HEK293 (cell line): ENCODE measurements at regions not wholly inside any gene's neighbourhood (a gene's known extent, or its start where the extent isn't known, plus 50 kb on each side); places are given as distances from the start of the nearest gene placed in this dataset.

Experiments used
- CTCF ChIA-PET: fragments of 350-600 bp; formaldehyde crosslinking; extraction: SDS; loops from one replicate; lab custom pipeline; 2021; ENCODE audit warnings: antibody characterized with exemption; lab: Yijun Ruan, JAX
- POLR2A ChIA-PET: fragments of 300-600 bp; formaldehyde crosslinking; extraction: SDS; loops from one replicate; lab custom pipeline; 2020; ENCODE audit warnings: antibody characterized with exemption, inconsistent platforms; lab: Yijun Ruan, JAX
- H3K27ac ChIP-seq: fragments of 200-500 bp; sonication (Bioruptor generic); 2 replicates; pipeline ENCODE4 v1.5.1; 2014; ENCODE audit warnings: low read depth, low read length, control low read depth, inconsistent platforms; ENCODE audit errors: extremely low read depth
- H3K36me3 ChIP-seq, 2 experiments: fragments of 200-500 bp in 1 of 2; sonication (Bioruptor generic) in 1 of 2; 1 replicate in 1 of 2; 2 replicates in 1 of 2; pipeline ENCODE4 v1.5.1; 2014 to 2017; ENCODE audit warnings: inconsistent platforms in 2 of 2, low read length in 2 of 2; ENCODE audit not compliant: control insufficient read depth in 2 of 2, insufficient read depth in 1 of 2
- H3K4me1 ChIP-seq: fragments of 200-500 bp; sonication (Bioruptor generic); 2 replicates; pipeline ENCODE4 v1.5.1; 2014; ENCODE audit warnings: mild to moderate bottlenecking, low read length, inconsistent platforms; ENCODE audit not compliant: control insufficient read depth, insufficient read depth
- H3K4me3 ChIP-seq: 2 replicates; pipeline ENCODE4 v1.5.1; 2011; ENCODE audit warnings: low read depth, mild to moderate bottlenecking, control low read depth, low read length, moderate library complexity
- H3K9me3 ChIP-seq: fragments of 200-500 bp; sonication (Bioruptor generic); 2 replicates; pipeline ENCODE4 v1.5.1; 2014; ENCODE audit warnings: low read depth, low read length, inconsistent platforms; ENCODE audit not compliant: control insufficient read depth, insufficient read depth
- FEZF1 ChIP-seq: fragments of 450-650 bp; formaldehyde crosslinking; IDR thresholded peaks from 2 replicates; pipeline ENCODE4 v1.5.1; 2016; ENCODE audit warnings: missing biosample characterization, missing genetic modification characterization
- HOXA7 ChIP-seq: sonication (generic); formaldehyde crosslinking; IDR thresholded peaks from 2 replicates; pipeline ENCODE4 v1.8.1; 2022; ENCODE audit warnings: missing genetic modification reagents, borderline replicate concordance
- IKZF3 ChIP-seq: fragments of 450-650 bp; IDR thresholded peaks from 2 replicates; pipeline ENCODE4 v1.5.0; 2018; ENCODE audit warnings: missing biosample characterization, mild to moderate bottlenecking, missing genetic modification characterization, moderate library complexity
- PRDM1 ChIP-seq: fragments of 450-650 bp; formaldehyde crosslinking; IDR thresholded peaks from 2 replicates; pipeline ENCODE4; 2016; ENCODE audit warnings: missing biosample characterization, missing genetic modification characterization
- PRDM6 ChIP-seq: fragments of 450-650 bp; formaldehyde crosslinking; IDR thresholded peaks from 2 replicates; pipeline ENCODE4 v1.5.1; 2017; ENCODE audit warnings: missing biosample characterization, missing genetic modification characterization
- ZNF214 ChIP-seq: fragments of 450-650 bp; formaldehyde crosslinking; IDR thresholded peaks from 2 replicates; pipeline ENCODE4 v1.5.1; 2017; ENCODE audit warnings: missing biosample characterization, mild to moderate bottlenecking, missing genetic modification characterization, borderline replicate concordance
- ZNF221 ChIP-seq: fragments of 450-650 bp; formaldehyde crosslinking; IDR thresholded peaks from 2 replicates; pipeline ENCODE4 v1.5.1; 2017; ENCODE audit warnings: missing biosample characterization, missing genetic modification characterization, borderline replicate concordance
- ZNF280D ChIP-seq: fragments of 450-650 bp; formaldehyde crosslinking; IDR thresholded peaks from 2 replicates; pipeline ENCODE4 v1.5.1; 2016; ENCODE audit warnings: missing biosample characterization, missing genetic modification characterization
- ZNF416 ChIP-seq: fragments of 450-650 bp; formaldehyde crosslinking; IDR thresholded peaks from 2 replicates; pipeline ENCODE4 v1.5.1; 2016; ENCODE audit warnings: missing biosample characterization, missing genetic modification characterization
- ZNF426 ChIP-seq: fragments of 450-650 bp; formaldehyde crosslinking; IDR thresholded peaks from 2 replicates; pipeline ENCODE4 v1.5.1; 2017; ENCODE audit warnings: missing biosample characterization, missing genetic modification characterization, mild to moderate bottlenecking, inconsistent platforms, moderate library complexity
- ZNF518A ChIP-seq: fragments of 450-650 bp; formaldehyde crosslinking; conservative IDR thresholded peaks from 2 replicates; pipeline ENCODE4 v1.5.1; 2016; ENCODE audit warnings: low read depth, missing biosample characterization, missing genetic modification characterization
- ZNF664 ChIP-seq: fragments of 450-650 bp; formaldehyde crosslinking; IDR thresholded peaks from 2 replicates; pipeline ENCODE4 v1.5.1; 2016; ENCODE audit warnings: missing biosample characterization, missing genetic modification characterization
- ZNF670 ChIP-seq: fragments of 450-650 bp; formaldehyde crosslinking; IDR thresholded peaks from 2 replicates; pipeline ENCODE4 v1.5.1; 2016; ENCODE audit warnings: missing biosample characterization, missing genetic modification characterization, low read depth
- ZNF777 ChIP-seq: fragments of 450-650 bp; formaldehyde crosslinking; IDR thresholded peaks from 2 replicates; pipeline ENCODE4 v1.5.1; 2017; ENCODE audit warnings: missing biosample characterization, missing genetic modification characterization, borderline replicate concordance
- ZXDB ChIP-seq: fragments of 450-650 bp; formaldehyde crosslinking; IDR thresholded peaks from 2 replicates; pipeline ENCODE4 v1.5.1; 2016; ENCODE audit warnings: missing biosample characterization, missing genetic modification characterization
- TF ChIP-seq, protein P1 (sequence below): fragments of 450-650 bp; formaldehyde crosslinking; IDR thresholded peaks from 2 replicates; pipeline ENCODE4 v1.5.1; 2016; ENCODE audit warnings: missing biosample characterization, missing genetic modification characterization
- TF ChIP-seq, protein P2 (sequence below): fragments of 450-650 bp; formaldehyde crosslinking; IDR thresholded peaks from 2 replicates; pipeline ENCODE4 v1.5.1; 2016; ENCODE audit warnings: missing biosample characterization, missing genetic modification characterization

DNA sequence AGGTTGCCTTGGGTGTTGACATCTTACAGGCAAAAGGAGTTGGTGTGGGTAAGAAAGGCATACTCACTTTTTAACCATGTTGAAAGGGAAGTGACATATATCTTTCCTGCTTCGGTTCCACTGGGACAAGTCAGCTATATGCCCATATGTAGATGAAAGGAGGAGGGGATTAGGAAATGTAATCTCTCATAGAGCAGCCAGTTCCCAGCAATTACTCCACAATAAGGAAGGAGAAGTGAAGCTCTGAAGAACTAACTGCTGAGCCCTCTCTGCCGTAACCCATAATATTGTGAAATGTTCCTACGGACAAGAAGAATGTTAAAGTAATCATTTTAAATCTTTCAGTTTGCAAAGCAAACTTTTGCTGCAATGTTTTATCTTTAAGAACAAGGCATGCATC, 82.2 kb downstream of the EDNRB start (continued):
- TF ChIP-seq, protein P1, sequence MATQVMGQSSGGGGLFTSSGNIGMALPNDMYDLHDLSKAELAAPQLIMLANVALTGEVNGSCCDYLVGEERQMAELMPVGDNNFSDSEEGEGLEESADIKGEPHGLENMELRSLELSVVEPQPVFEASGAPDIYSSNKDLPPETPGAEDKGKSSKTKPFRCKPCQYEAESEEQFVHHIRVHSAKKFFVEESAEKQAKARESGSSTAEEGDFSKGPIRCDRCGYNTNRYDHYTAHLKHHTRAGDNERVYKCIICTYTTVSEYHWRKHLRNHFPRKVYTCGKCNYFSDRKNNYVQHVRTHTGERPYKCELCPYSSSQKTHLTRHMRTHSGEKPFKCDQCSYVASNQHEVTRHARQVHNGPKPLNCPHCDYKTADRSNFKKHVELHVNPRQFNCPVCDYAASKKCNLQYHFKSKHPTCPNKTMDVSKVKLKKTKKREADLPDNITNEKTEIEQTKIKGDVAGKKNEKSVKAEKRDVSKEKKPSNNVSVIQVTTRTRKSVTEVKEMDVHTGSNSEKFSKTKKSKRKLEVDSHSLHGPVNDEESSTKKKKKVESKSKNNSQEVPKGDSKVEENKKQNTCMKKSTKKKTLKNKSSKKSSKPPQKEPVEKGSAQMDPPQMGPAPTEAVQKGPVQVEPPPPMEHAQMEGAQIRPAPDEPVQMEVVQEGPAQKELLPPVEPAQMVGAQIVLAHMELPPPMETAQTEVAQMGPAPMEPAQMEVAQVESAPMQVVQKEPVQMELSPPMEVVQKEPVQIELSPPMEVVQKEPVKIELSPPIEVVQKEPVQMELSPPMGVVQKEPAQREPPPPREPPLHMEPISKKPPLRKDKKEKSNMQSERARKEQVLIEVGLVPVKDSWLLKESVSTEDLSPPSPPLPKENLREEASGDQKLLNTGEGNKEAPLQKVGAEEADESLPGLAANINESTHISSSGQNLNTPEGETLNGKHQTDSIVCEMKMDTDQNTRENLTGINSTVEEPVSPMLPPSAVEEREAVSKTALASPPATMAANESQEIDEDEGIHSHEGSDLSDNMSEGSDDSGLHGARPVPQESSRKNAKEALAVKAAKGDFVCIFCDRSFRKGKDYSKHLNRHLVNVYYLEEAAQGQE (tag by site-specific recombination): no peak
- TF ChIP-seq ZNF664 (tag by site-specific recombination) (no peak), ZNF214 (tag by site-specific recombination) (no peak)

- TF ChIP-seq IKZF3 (tag by site-specific recombination) (no peak), FEZF1 (tag by site-specific recombination) (no peak), HOXA7 (no peak), ZNF221 (tag by site-specific recombination) (no peak), ZNF670 (tag by site-specific recombination) (no peak), ZNF280D (no peak)
- CTCF ChIA-PET: no interaction called here
- Histone ChIP-seq H3K27ac (no peak overlapping the region), H3K4me1 (no peaks in the 10 kb centered on the region), H3K4me3 (no peak overlapping the region), H3K36me3 (no peaks in the 10 kb centered on the region), H3K9me3 (no peaks in the 10 kb centered on the region)
- POLR2A ChIA-PET: no interaction called here
Measured at GRCh38 chr13:77833331-77833863, 85.2 kb downstream of the EDNRB start.

- CTCF ChIA-PET: no interaction called here
- Histone ChIP-seq H3K4me3 (no peak overlapping the region), H3K36me3 (no peaks in the 10 kb centered on the region), H3K27ac (no peak overlapping the region), H3K4me1 (no peaks in the 10 kb centered on the region), H3K9me3 (no peaks in the 10 kb centered on the region)
- POLR2A ChIA-PET: no interaction called here
- TF ChIP-seq PRDM6 (tag by site-specific recombination): no peak
- TF ChIP-seq ZNF416 (tag by site-specific recombination): no peak
- TF ChIP-seq ZNF777 (tag by site-specific recombination): no peak
- TF ChIP-seq ZXDB (tag by site-specific recombination): no peak
- TF ChIP-seq ZNF518A (tag by site-specific recombination): no peak
- no peak for TF ChIP-seq ZNF426 (tag by site-specific recombination)
- TF ChIP-seq, protein P2, sequence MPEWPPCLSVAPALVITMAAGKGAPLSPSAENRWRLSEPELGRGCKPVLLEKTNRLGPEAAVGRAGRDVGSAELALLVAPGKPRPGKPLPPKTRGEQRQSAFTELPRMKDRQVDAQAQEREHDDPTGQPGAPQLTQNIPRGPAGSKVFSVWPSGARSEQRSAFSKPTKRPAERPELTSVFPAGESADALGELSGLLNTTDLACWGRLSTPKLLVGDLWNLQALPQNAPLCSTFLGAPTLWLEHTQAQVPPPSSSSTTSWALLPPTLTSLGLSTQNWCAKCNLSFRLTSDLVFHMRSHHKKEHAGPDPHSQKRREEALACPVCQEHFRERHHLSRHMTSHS: no peak
- TF ChIP-seq PRDM1 (tag by site-specific recombination): no peak
Measured at GRCh38 chr13:77832339-77833100, 86.1 kb downstream of the EDNRB start.
